Right lung (tissue), 2 donors: ENCODE measurements at regions not wholly inside any gene's neighbourhood (a gene's known extent, or its start where the extent isn't known, plus 50 kb on each side); places are given as distances from the start of the nearest gene placed in this dataset.
"Not testable (repeated sequence)": the region's sequence is repeated elsewhere in the genome, so short reads cannot be mapped to it uniquely, and the experiment has no call there.

Experiments used
- DNase-seq, 2 donors: peaks; one replicate each; pipeline ENCODE4 v3.0.0-alpha.2; 2013

- DNase-seq = no peak
These were observed 1314.0 kb downstream of the PCDH19 start for GRCh38 chrX:99095965-99096635.

GRCh38 chrX:99091459-99091858 is 1318.6 kb downstream of the PCDH19 start:
- no peak for DNase-seq

GRCh38 chrX:99078301-99078700 is 1331.8 kb downstream of the PCDH19 start:
- DNase-seq = no peak

- no peak for DNase-seq
These were observed 1333.0 kb downstream of the PCDH19 start for GRCh38 chrX:99077099-99077498.

GRCh38 chrX:99073551-99073950 is 1336.5 kb downstream of the PCDH19 start:
- DNase-seq = peak; percentile 21 to 34

- DNase-seq = no peak
These were observed 1358.4 kb downstream of the PCDH19 start for GRCh38 chrX:99051639-99052038.

GRCh38 chrX:99033226-99033901 is 1376.7 kb downstream of the PCDH19 start:
- no peak for DNase-seq

GRCh38 chrX:99010957-99011356 is 1399.1 kb downstream of the PCDH19 start:
- no peak for DNase-seq

GRCh38 chrX:99001286-99001685 is 1408.8 kb downstream of the PCDH19 start:
- DNase-seq = no peak

GRCh38 chrX:98962996-98963395 is 1447.1 kb downstream of the PCDH19 start:
- DNase-seq = no peak

- no peak for DNase-seq
These were observed 1454.1 kb downstream of the PCDH19 start for GRCh38 chrX:98956014-98956413.

GRCh38 chrX:98939456-98939855 is 1470.6 kb downstream of the PCDH19 start:
- no peak for DNase-seq

- no peak for DNase-seq
These were observed 1478.9 kb downstream of the PCDH19 start for GRCh38 chrX:98931216-98931615.

GRCh38 chrX:98924511-98924910 is 1485.6 kb downstream of the PCDH19 start:
- no peak for DNase-seq

GRCh38 chrX:98897191-98897590 is 1512.9 kb downstream of the PCDH19 start:
- DNase-seq = no peak

- not testable (repeated sequence) for DNase-seq
These were observed 1559.4 kb downstream of the PCDH19 start for GRCh38 chrX:98850639-98851038.
